ENCODE measurements at regions not wholly inside any gene's neighbourhood (a gene's known extent, or its start where the extent isn't known, plus 50 kb on each side); places are given as distances from the start of the nearest gene placed in this dataset.
"Not testable (repeated sequence)": the region's sequence is repeated elsewhere in the genome, so short reads cannot be mapped to it uniquely, and the experiment has no call there.

- Mint-ChIP-seq H3K27ac (no peak overlapping the region), H3K4me1 (no peaks in the 10 kb centered on the region), H3K36me3 (ENCODE audit: low read depth) (no peaks in the 10 kb centered on the region), H3K27me3 (peaks cover 3% of the 10 kb centered on the region), H3K4me3 (no peak overlapping the region), H3K9me3 (no peaks in the 10 kb centered on the region)
- intact Hi-C loops (cut with micrococcal nuclease) = no loop called here
- ATAC-seq (ENCODE audit: low read depth) = no peak
- POLR2A ChIA-PET = no interaction called here
- no peak for TF ChIP-seq CTCF (IDR thresholded peaks at IDR 0.05)
- no peak for DNase-seq
- CTCF ChIA-PET = no interaction called here
Measured at GRCh38 chr2:238509903-238510302, 83.2 kb downstream of the ASB1 start.

- CTCF ChIA-PET = no interaction called here
- Mint-ChIP-seq H3K4me1 (no peaks in the 10 kb centered on the region), H3K27me3 (peaks cover 3% of the 10 kb centered on the region), H3K36me3 (ENCODE audit: low read depth) (no peaks in the 10 kb centered on the region), H3K9me3 (no peaks in the 10 kb centered on the region), H3K4me3 (no peak overlapping the region), H3K27ac (no peak overlapping the region)
- POLR2A ChIA-PET = no interaction called here
- no peak for DNase-seq
- intact Hi-C loops (cut with micrococcal nuclease) = no loop called here
- no peak for ATAC-seq (ENCODE audit: low read depth)
- TF ChIP-seq CTCF (IDR thresholded peaks at IDR 0.05) = no peak
Measured at GRCh38 chr2:238510911-238511613, 84.3 kb downstream of the ASB1 start.

GRCh38 chr2:238511614-238511950 lies 84.9 kb downstream of the ASB1 start:
- H3K4me1 Mint-ChIP-seq = no peaks in the 10 kb centered on the region
- no peak for TF ChIP-seq CTCF (IDR thresholded peaks at IDR 0.05)
- peaks cover 3% of the 10 kb centered on the region for H3K27me3 Mint-ChIP-seq
- peaks cover 4% of the 10 kb centered on the region for H3K9me3 Mint-ChIP-seq
- no peak overlapping the region for H3K27ac Mint-ChIP-seq
- intact Hi-C loops (cut with micrococcal nuclease) = no loop called here
- CTCF ChIA-PET = no interaction called here
- POLR2A ChIA-PET = no interaction called here
- no peak overlapping the region for H3K4me3 Mint-ChIP-seq
- H3K36me3 Mint-ChIP-seq (ENCODE audit: low read depth) = no peaks in the 10 kb centered on the region
- no peak for ATAC-seq (ENCODE audit: low read depth)
- no peak for DNase-seq

- no peak for ATAC-seq (ENCODE audit: low read depth)
- H3K4me3 Mint-ChIP-seq = no peak overlapping the region
- no peak for TF ChIP-seq CTCF (IDR thresholded peaks at IDR 0.05)
- peaks cover 7% of the 10 kb centered on the region for H3K9me3 Mint-ChIP-seq
- POLR2A ChIA-PET = no interaction called here
- H3K4me1 Mint-ChIP-seq = no peaks in the 10 kb centered on the region
- no peak overlapping the region for H3K27ac Mint-ChIP-seq
- H3K27me3 Mint-ChIP-seq = no peaks in the 10 kb centered on the region
- CTCF ChIA-PET = no interaction called here
- no peak for DNase-seq
- H3K36me3 Mint-ChIP-seq (ENCODE audit: low read depth) = no peaks in the 10 kb centered on the region
- intact Hi-C loops (cut with micrococcal nuclease) = no loop called here
Measured at GRCh38 chr2:238512247-238512867, 85.6 kb downstream of the ASB1 start.

- peaks cover 11% of the 10 kb centered on the region for H3K9me3 Mint-ChIP-seq
- intact Hi-C loops (cut with micrococcal nuclease) = no loop called here
- ChIA-PET CTCF (interaction anchor here (1.1 kb wide), 1 partner anchor 156 kb away, joined by 3 read pairs; no protein-coding TSS in a partner anchor), POLR2A (no interaction called here)
- no peak overlapping the region for H3K4me3 Mint-ChIP-seq
- H3K36me3 Mint-ChIP-seq (ENCODE audit: low read depth) = no peaks in the 10 kb centered on the region
- no peaks in the 10 kb centered on the region for H3K4me1 Mint-ChIP-seq
- no peak for DNase-seq
- no peak for TF ChIP-seq CTCF (IDR thresholded peaks at IDR 0.05)
- no peaks in the 10 kb centered on the region for H3K27me3 Mint-ChIP-seq
- no peak for ATAC-seq (ENCODE audit: low read depth)
- no peak overlapping the region for H3K27ac Mint-ChIP-seq
Measured at GRCh38 chr2:238513346-238513745, 86.6 kb downstream of the ASB1 start.

- H3K27ac Mint-ChIP-seq; intact Hi-C loops (cut with micrococcal nuclease); DNase-seq; H3K4me1 Mint-ChIP-seq; POLR2A ChIA-PET; ATAC-seq (ENCODE audit: low read depth); H3K4me3 Mint-ChIP-seq; H3K27me3 Mint-ChIP-seq; H3K36me3 Mint-ChIP-seq (ENCODE audit: low read depth): not testable (repeated sequence)
- CTCF ChIA-PET = interaction anchor here (1.1 kb wide), 1 partner anchor 157 kb away, joined by 3 read pairs; no protein-coding TSS in a partner anchor
- H3K9me3 Mint-ChIP-seq = peaks cover 11% of the 10 kb centered on the region
Measured at GRCh38 chr2:238514024-238514423, 87.3 kb downstream of the ASB1 start.
